Heart right ventricle (tissue), 16 donors: ENCODE measurements at regions not wholly inside any gene's neighbourhood (a gene's known extent, or its start where the extent isn't known, plus 50 kb on each side); places are given as distances from the start of the nearest gene placed in this dataset.

ENCODE experiments used
- ATAC-seq, 8 donors: fragments of 200-7000 bp; cut with Tn5 transposase; one replicate each; pipeline ENCODE4 v1.9.1; 2020; ENCODE audit warnings: mild to moderate bottlenecking in 8 of 8, moderate library complexity in 8 of 8, moderate number of reproducible peaks in 1 of 8
- DNase-seq, 2 donors: peaks; one replicate each; pipeline ENCODE4 v3.0.0-alpha.2; 2020
- H3K27ac ChIP-seq, 10 donors: fragments of 200-600 bp; sonication (generic) in 2 of 10; one replicate each; pipeline versions ENCODE4 v1.5.0 to v1.8.0; 2020 to 2022; ENCODE audit warnings: mild to moderate bottlenecking in 3 of 10
- H3K27me3 ChIP-seq, 7 donors: fragments of 200-600 bp; one replicate each; pipeline ENCODE4 v1.8.0; 2021 to 2022; ENCODE audit warnings: mild to moderate bottlenecking in 2 of 7
- H3K36me3 ChIP-seq, 9 donors: fragments of 200-600 bp; sonication (generic) in 1 of 9; one replicate each; pipeline versions ENCODE4 v1.5.0 to v1.8.0; 2020 to 2022; ENCODE audit warnings: mild to moderate bottlenecking in 2 of 9
- H3K4me1 ChIP-seq, 9 donors: fragments of 200-600 bp; sonication (generic) in 1 of 9; one replicate each; pipeline versions ENCODE4 v1.5.0 to v1.8.0; 2020 to 2022; ENCODE audit warnings: mild to moderate bottlenecking in 4 of 9
- H3K4me3 ChIP-seq, 10 donors: fragments of 200-600 bp; sonication (generic) in 2 of 10; one replicate each; pipeline versions ENCODE4 v1.5.0 to v1.8.0; 2020 to 2022; ENCODE audit warnings: mild to moderate bottlenecking in 7 of 10, moderate library complexity in 2 of 10
- H3K9me3 ChIP-seq, 11 donors: fragments of 200-600 bp in 10 of 11; sonication (generic) in 2 of 11; one replicate each; pipeline versions ENCODE4 v1.5.0 to v1.8.0; 2013 to 2022; ENCODE audit warnings: mild to moderate bottlenecking in 2 of 11, control low read depth in 1 of 11, moderate library complexity in 1 of 11
- CTCF ChIP-seq, 9 donors: fragments of 200-600 bp; sonication (generic) in 2 of 9; IDR thresholded peaks; one replicate each; pipeline versions ENCODE4 v1.5.0 to v1.8.0; 2021 to 2022; ENCODE audit warnings: antibody characterized with exemption in 9 of 9, mild to moderate bottlenecking in 5 of 9, moderate library complexity in 1 of 9
- whole genome bisulfite sequencing, 2 donors: extraction: QIAGEN DNeasy Blood & Tissue Kit; methylation state at CpG; one replicate each; pipeline ENCODE4 v1.1.7; 2013; ENCODE audit warnings: inconsistent platforms in 1 of 2; 5-methylcytosine and 5-hydroxymethylcytosine counted together
- intact Hi-C, 10 donors: fragments of 100-400 bp; cut with DNase I; formaldehyde crosslinking; loops; one replicate each; pipeline versions ENCODE4 v1.11.1 to v1.14.2; 2022
- donor health status: Arrhythmogenic right ventricular cardiomyopathy.
- donor health status: ischemic (EF 13 %, LVEDD 7.1; RV severe dilation, severe dysfunction).
- donor health status: healthy with polysubstance abuse.
- donor health status: DM: no; HTN: yes; CAD: no.
- donor health status: DM: no; HTN: no; CAD: no.
- donor health status: ischemic (EF 25% LVEDD 6.9; RV normal size, moderate dysfunction).
- donor health status: ischemic (EF 25% LVEDD 5.7; RV mildly dilated, moderate dysfunction).
- donor health status: healthy.
- donor health status: DM: yes; HTN: yes; CAD: no.
- donor health status: Ischemic cardiomyopathy.
- donor health status: ischemic (EF 35%, LVEDD 5.7; RV mildly dilated, moderate dysfunction).
- donor health status: nonischemic (EF 11% LVEDD 7.7; RV severe dilation, severe dysfunction).
- donor health status: DM: yes; HTN: yes; CAD: no.
- donor health status: PGD.
- donor health status: ischemic (EF 29% LVEDD 5.4; RV normal size, mild dysfunction).
- donor health status: nonischemic (EF 23%, LVEDD 6.1; RV moderate dilation, normal function).

- no peak for ATAC-seq
- peaks cover 0 to 11% (median 0%) of the 10 kb centered on the region in 7 donors for H3K27me3 ChIP-seq
- no peak for DNase-seq
- WGBS, 2 donors, result 38 to 58% methylated on average over 2 of the region's 2 CpGs
- H3K4me3 ChIP-seq, result no peak overlapping the region
- intact Hi-C loops, result loop anchor here in 6 of 10 donors (2.0 to 10.0 kb wide), 4 partner anchors 449 to 709 kb away; no protein-coding TSS in a partner anchor
- no peaks in the 10 kb centered on the region for H3K36me3 ChIP-seq
- H3K27ac ChIP-seq, result no peak overlapping the region
- no peaks in the 10 kb centered on the region for H3K4me1 ChIP-seq
- no peaks in the 10 kb centered on the region for H3K9me3 ChIP-seq
- no peak for TF ChIP-seq CTCF (IDR thresholded peaks at IDR 0.05)
These were observed 171.1 kb upstream of the MC4R start for GRCh38 chr18:60543646-60544045.

GRCh38 chr18:60549338-60549960 is 176.9 kb upstream of the MC4R start:
- peak; percentile 45 to 84 (median 75) for TF ChIP-seq CTCF (IDR thresholded peaks at IDR 0.05)

GRCh38 chr18:60552948-60553347 is 180.4 kb upstream of the MC4R start:
- H3K27me3 ChIP-seq, result peaks cover 0 to 11% (median 0%) of the 10 kb centered on the region in 7 donors
- no peak for DNase-seq
- no peaks in the 10 kb centered on the region for H3K4me1 ChIP-seq
- H3K27ac ChIP-seq, result no peak overlapping the region
- ATAC-seq, result no peak
- no peaks in the 10 kb centered on the region for H3K9me3 ChIP-seq
- 90 to 92% methylated on average over 8 of the region's 8 CpGs for WGBS, 2 donors
- no peaks in the 10 kb centered on the region for H3K36me3 ChIP-seq
- no peak for TF ChIP-seq CTCF (IDR thresholded peaks at IDR 0.05)
- intact Hi-C loops, result loop anchor here in 5 of 10 donors (5.0 to 10.0 kb wide), 4 partner anchors 561 to 718 kb away; no protein-coding TSS in a partner anchor
- no peak overlapping the region for H3K4me3 ChIP-seq

More at GRCh38 chr18:60549338-60549960, 176.9 kb upstream of the MC4R start:
- Histone ChIP-seq H3K36me3 (no peaks in the 10 kb centered on the region), H3K4me1 (no peaks in the 10 kb centered on the region), H3K27me3 (peaks cover 0 to 12% (median 0%) of the 10 kb centered on the region in 7 donors), H3K27ac (no peak overlapping the region), H3K9me3 (no peaks in the 10 kb centered on the region), H3K4me3 (no peak overlapping the region)
- DNase-seq, result peak in 1 of 2 donors; percentile 21
- ATAC-seq, result no peak
- intact Hi-C loops, result loop anchor here in 9 of 10 donors (5.0 to 10.0 kb wide), 5 partner anchors 455 to 715 kb away; no protein-coding TSS in a partner anchor
- 1% methylated on average over 2 of the region's 2 CpGs for WGBS, 2 donors

GRCh38 chr18:60554967-60555366 is 182.4 kb upstream of the MC4R start:
- no peak for ATAC-seq
- Histone ChIP-seq H3K27ac (no peak overlapping the region), H3K4me1 (no peaks in the 10 kb centered on the region), H3K9me3 (no peaks in the 10 kb centered on the region), H3K36me3 (no peaks in the 10 kb centered on the region), H3K27me3 (peaks cover 0 to 8% (median 0%) of the 10 kb centered on the region in 7 donors), H3K4me3 (no peak overlapping the region)
- TF ChIP-seq CTCF (IDR thresholded peaks at IDR 0.05), result no peak
- no peak for DNase-seq
- intact Hi-C loops, result loop anchor here in 5 of 10 donors (5.0 to 10.0 kb wide), 4 partner anchors 563 to 720 kb away; no protein-coding TSS in a partner anchor
- 49 to 59% methylated on average over 3 of the region's 3 CpGs for whole genome bisulfite sequencing, 2 donors
